Heart left ventricle (tissue), 13 donors: ENCODE measurements at regions not wholly inside any gene's neighbourhood (a gene's known extent, or its start where the extent isn't known, plus 50 kb on each side); places are given as distances from the start of the nearest gene placed in this dataset.

Experiments used
- POLR2A ChIP-seq, 2 donors: fragments of 450-650 bp; IDR thresholded peaks; one replicate each; pipeline ENCODE4 v1.6.1; 2017; ENCODE audit warnings: antibody characterized with exemption in 2 of 2, mild to moderate bottlenecking in 2 of 2, moderate library complexity in 2 of 2
- TF ChIP-seq, protein P1 (sequence below), 12 donors: fragments of 200-600 bp; sonication (generic) in 4 of 12; IDR thresholded peaks; one replicate each; pipeline versions ENCODE4 v1.5.0 to v1.8.0; 2018 to 2022; ENCODE audit warnings: antibody characterized with exemption in 12 of 12, mild to moderate bottlenecking in 5 of 12
- donor health status: ischemic (EF 13 %, LVEDD 7.1; RV severe dilation, severe dysfunction).
- donor health status: DM: no; HTN: yes; CAD: no.
- donor health status: DM: no; HTN: no; CAD: no.
- donor health status: ischemic (EF 25% LVEDD 6.9; RV normal size, moderate dysfunction).
- donor health status: ischemic (EF 25% LVEDD 5.7; RV mildly dilated, moderate dysfunction).
- donor health status: ischemic (EF 35%, LVEDD 5.7; RV mildly dilated, moderate dysfunction).
- donor health status: nonischemic (EF 11% LVEDD 7.7; RV severe dilation, severe dysfunction).
- donor health status: DM: yes; HTN: yes; CAD: no.
- donor health status: PGD.
- donor health status: ischemic (EF 29% LVEDD 5.4; RV normal size, mild dysfunction).
- donor health status: nonischemic (EF 23%, LVEDD 6.1; RV moderate dilation, normal function).

DNA sequence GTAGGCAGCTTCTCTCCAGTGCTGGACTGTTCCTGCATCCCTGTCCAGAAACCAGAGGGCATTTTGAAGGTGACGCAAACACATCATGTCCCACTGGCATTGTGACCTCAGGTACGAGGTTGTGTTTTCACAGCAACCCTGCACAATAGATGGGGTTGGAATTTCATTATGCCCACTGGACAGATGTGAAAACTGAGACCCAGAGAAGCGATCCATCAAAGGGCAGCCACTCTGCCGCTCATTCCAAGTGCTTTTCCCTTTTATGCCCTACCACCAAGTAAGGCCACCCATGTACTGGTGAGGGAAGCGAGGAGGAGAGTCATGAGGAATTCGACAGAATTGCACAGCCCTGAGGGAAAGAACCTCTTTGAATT lies 63.3 kb downstream of the CALML3 start:
- TF ChIP-seq, protein P1, sequence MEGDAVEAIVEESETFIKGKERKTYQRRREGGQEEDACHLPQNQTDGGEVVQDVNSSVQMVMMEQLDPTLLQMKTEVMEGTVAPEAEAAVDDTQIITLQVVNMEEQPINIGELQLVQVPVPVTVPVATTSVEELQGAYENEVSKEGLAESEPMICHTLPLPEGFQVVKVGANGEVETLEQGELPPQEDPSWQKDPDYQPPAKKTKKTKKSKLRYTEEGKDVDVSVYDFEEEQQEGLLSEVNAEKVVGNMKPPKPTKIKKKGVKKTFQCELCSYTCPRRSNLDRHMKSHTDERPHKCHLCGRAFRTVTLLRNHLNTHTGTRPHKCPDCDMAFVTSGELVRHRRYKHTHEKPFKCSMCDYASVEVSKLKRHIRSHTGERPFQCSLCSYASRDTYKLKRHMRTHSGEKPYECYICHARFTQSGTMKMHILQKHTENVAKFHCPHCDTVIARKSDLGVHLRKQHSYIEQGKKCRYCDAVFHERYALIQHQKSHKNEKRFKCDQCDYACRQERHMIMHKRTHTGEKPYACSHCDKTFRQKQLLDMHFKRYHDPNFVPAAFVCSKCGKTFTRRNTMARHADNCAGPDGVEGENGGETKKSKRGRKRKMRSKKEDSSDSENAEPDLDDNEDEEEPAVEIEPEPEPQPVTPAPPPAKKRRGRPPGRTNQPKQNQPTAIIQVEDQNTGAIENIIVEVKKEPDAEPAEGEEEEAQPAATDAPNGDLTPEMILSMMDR (IDR thresholded peaks at IDR 0.05), result no peak
- no peak for TF ChIP-seq POLR2A (IDR thresholded peaks at IDR 0.05)
